HCT116 (cell line): ENCODE measurements at regions not wholly inside any gene's neighbourhood (a gene's known extent, or its start where the extent isn't known, plus 50 kb on each side); places are given as distances from the start of the nearest gene placed in this dataset.

Experiments
- ATAC-seq: fragments of 200-7000 bp; cut with Tn5 transposase; 2 replicates; pipeline ENCODE4 v1.9.1; 2020; ENCODE audit warnings: mild to moderate bottlenecking, moderate library complexity
- BruUV-seq: library from RNA; stranded (reverse); fragments of 400-500 nt; replicated peaks from 2 replicates; lab custom pipeline; 2021; lab: Mats Ljungman, UMichigan
- CTCF ChIA-PET: fragments of 300-600 bp; sonication (Branson Sonifier 250); formaldehyde crosslinking; loops from one replicate; lab custom pipeline; 2021; ENCODE audit warnings: antibody characterized with exemption; lab: Charles Lee
- POLR2A ChIA-PET: fragments of 300-600, 350-600 bp; sonication (Branson Sonifier 250); formaldehyde crosslinking; loops from one replicate; lab custom pipeline; 2021; ENCODE audit warnings: antibody characterized with exemption; lab: Charles Lee
- RAD21 ChIA-PET, 2 experiments: fragments of 300-600 bp; sonication (Branson Sonifier 250); formaldehyde crosslinking; loops; one replicate each; lab custom pipeline; 2023; ENCODE audit warnings: low total read pairs in 2 of 2; ENCODE audit not compliant: uncharacterized antibody in 2 of 2, unreplicated experiment in 2 of 2, low non-redundant PET in 1 of 2; lab: Charles Lee
- DNase-seq: peaks from one replicate; pipeline ENCODE4 v3.0.0-alpha.2; 2010; ENCODE audit warnings: low read depth, low spot score
- H2AFZ ChIP-seq: fragments of 200-600 bp; shearing (Covaris generic), sonication (generic); 2 replicates; pipeline ENCODE4 v1.6.1; 2017; ENCODE audit warnings: low read depth, mixed run types, mixed read lengths, antibody characterized with exemption, low read length; ENCODE audit not compliant: poor library complexity, severe bottlenecking
- H3K27ac ChIP-seq: 2 replicates; pipeline ENCODE4 v1.5.1; 2012; ENCODE audit warnings: low read depth, low read length
- H3K27me3 ChIP-seq: fragments of 200-600 bp; sonication (generic); 2 replicates; pipeline ENCODE4 v1.6.1; 2016; ENCODE audit warnings: mixed run types, low read length, mixed read lengths; ENCODE audit not compliant: insufficient read depth
- H3K36me3 ChIP-seq, 2 experiments: fragments of 200-500 bp in 1 of 2; fragments of 200-600 bp in 1 of 2; sonication (Bioruptor generic) in 1 of 2; sonication (generic) in 1 of 2; 2 replicates each; pipeline versions ENCODE4 v1.5.1 to v1.6.1; 2014 to 2016; ENCODE audit warnings: low read length in 2 of 2, inconsistent platforms in 1 of 2, mixed read lengths in 1 of 2, mixed run types in 1 of 2; ENCODE audit not compliant: insufficient read depth in 2 of 2, control insufficient read depth in 1 of 2
- H3K4me1 ChIP-seq, 2 experiments: fragments of 200-600 bp in 1 of 2; sonication (generic) in 1 of 2; 2 replicates each; pipeline versions ENCODE4 v1.5.1 to v1.6.1; 2012 to 2017; ENCODE audit warnings: low read length in 2 of 2, inconsistent platforms in 1 of 2, mild to moderate bottlenecking in 1 of 2, mixed read lengths in 1 of 2, mixed run types in 1 of 2, moderate library complexity in 1 of 2; ENCODE audit not compliant: insufficient read depth in 2 of 2, control insufficient read depth in 1 of 2
- H3K4me2 ChIP-seq: fragments of 200-600 bp; sonication (generic); 2 replicates; pipeline ENCODE4 v1.6.1; 2017; ENCODE audit warnings: mixed run types, low read length, mixed read lengths
- H3K4me3 ChIP-seq, 2 experiments: fragments of 200-600 bp in 1 of 2; sonication (generic) in 1 of 2; replicated peaks in 1 of 2; 2 replicates each; pipeline ENCODE4 v1.5.1; 2011 to 2016; ENCODE audit warnings: low read length in 2 of 2, control low read depth in 1 of 2, low read depth in 1 of 2, mild to moderate bottlenecking in 1 of 2, mixed read lengths in 1 of 2, mixed run types in 1 of 2
- H3K79me2 ChIP-seq: fragments of 200-600 bp; sonication (generic); 2 replicates; pipeline ENCODE4 v1.6.1; 2017; ENCODE audit warnings: mild to moderate bottlenecking, mixed run types, low read length, moderate library complexity, mixed read lengths; ENCODE audit not compliant: insufficient read depth
- H3K9ac ChIP-seq: fragments of 200-600 bp; sonication (generic); 2 replicates; pipeline ENCODE4 v1.6.1; 2016; ENCODE audit warnings: low read length, mixed read lengths
- H3K9me2 ChIP-seq: fragments of 200-600 bp; sonication (generic), shearing (Covaris generic); 2 replicates; pipeline ENCODE4 v1.6.1; 2017; ENCODE audit warnings: mixed run types, mild to moderate bottlenecking, moderate library complexity; ENCODE audit not compliant: insufficient read depth
- H3K9me3 ChIP-seq, 2 experiments: fragments of 200-500 bp in 1 of 2; fragments of 200-600 bp in 1 of 2; sonication (Bioruptor generic) in 1 of 2; sonication (generic) in 1 of 2; 2 replicates each; pipeline ENCODE4 v1.6.1; 2014 to 2017; ENCODE audit warnings: low read length in 2 of 2, mixed read lengths in 2 of 2, inconsistent platforms in 1 of 2, low read depth in 1 of 2, mild to moderate bottlenecking in 1 of 2, mixed run types in 1 of 2, moderate library complexity in 1 of 2; ENCODE audit not compliant: control insufficient read depth in 1 of 2, insufficient read depth in 1 of 2
- H4K20me1 ChIP-seq: fragments of 200-600 bp; sonication (generic), shearing (Covaris generic); 2 replicates; pipeline ENCODE4 v1.6.1; 2017; ENCODE audit warnings: mixed run types, mild to moderate bottlenecking, moderate library complexity; ENCODE audit not compliant: insufficient read depth
- CBX3 ChIP-seq: IDR thresholded peaks from 2 replicates; pipeline ENCODE4 v1.6.1; 2012; ENCODE audit warnings: low read depth
- CEBPB ChIP-seq: IDR thresholded peaks from 2 replicates; pipeline ENCODE4 v1.6.1; 2012; ENCODE audit warnings: low read depth
- EGR1 ChIP-seq: IDR thresholded peaks from 2 replicates; pipeline ENCODE4 v1.6.1; 2012; ENCODE audit warnings: low read depth
- ELF1 ChIP-seq: IDR thresholded peaks from 2 replicates; pipeline ENCODE4 v1.6.1; 2012; ENCODE audit warnings: low read depth, borderline replicate concordance
- EZH2phosphoT487 ChIP-seq: fragments of 200-600 bp; IDR thresholded peaks from 2 replicates; pipeline ENCODE4 v1.6.1; 2018; ENCODE audit warnings: antibody characterized with exemption, borderline replicate concordance
- JUND ChIP-seq: IDR thresholded peaks from 2 replicates; pipeline ENCODE4 v1.6.1; 2012
- POLR2A ChIP-seq: IDR thresholded peaks from 2 replicates; pipeline ENCODE4 v1.7.0; 2011; ENCODE audit warnings: borderline replicate concordance; ENCODE audit not compliant: insufficient read depth, insufficient read length; ENCODE audit errors: extremely low read depth
- RAD21 ChIP-seq: IDR thresholded peaks from 2 replicates; pipeline ENCODE4 v1.6.1; 2012; ENCODE audit warnings: low read depth, mild to moderate bottlenecking
- SIN3A ChIP-seq: IDR thresholded peaks from 2 replicates; pipeline ENCODE4 v1.6.1; 2012; ENCODE audit warnings: low read depth
- SP1 ChIP-seq: IDR thresholded peaks from 2 replicates; pipeline ENCODE4 v1.6.1; 2012; ENCODE audit warnings: low read depth
- SRF ChIP-seq: IDR thresholded peaks from 2 replicates; pipeline ENCODE4 v1.6.1; 2012; ENCODE audit warnings: low read depth
- TCF7L2 ChIP-seq: IDR thresholded peaks from 2 replicates; pipeline ENCODE4 v1.7.0; 2011; ENCODE audit warnings: borderline replicate concordance, inconsistent platforms; ENCODE audit not compliant: insufficient read depth, insufficient read length; ENCODE audit errors: extremely low read depth
- YY1 ChIP-seq: IDR thresholded peaks from 2 replicates; pipeline ENCODE4 v1.6.1; 2011; ENCODE audit warnings: low read length, low read depth, moderate library complexity, mild to moderate bottlenecking; ENCODE audit not compliant: insufficient replicate concordance; ENCODE audit errors: extremely low read depth
- ZFX ChIP-seq: fragments of 450-650 bp; IDR thresholded peaks from 2 replicates; pipeline ENCODE4 v1.6.1; 2017
- ZNF274 ChIP-seq: fragments of 200-500 bp; sonication (Bioruptor generic); IDR thresholded peaks from 2 replicates; pipeline ENCODE4 v1.6.1; 2014; ENCODE audit warnings: mild to moderate bottlenecking, low read depth, low read length, inconsistent platforms
- intact Hi-C: fragments of 100-400 bp; cut with micrococcal nuclease; formaldehyde crosslinking; loops from 2 replicates; pipeline ENCODE4 v1.10.0; 2022
- TF ChIP-seq, protein P1 (sequence below): IDR thresholded peaks from 2 replicates; pipeline ENCODE4 v1.6.1; 2011; ENCODE audit warnings: mild to moderate bottlenecking, low read length, moderate library complexity; ENCODE audit not compliant: insufficient replicate concordance; ENCODE audit errors: extremely low read depth
- TF ChIP-seq, protein P2 (sequence below): IDR thresholded peaks from 2 replicates; pipeline ENCODE4 v1.6.1; 2012
- TF ChIP-seq, protein P3 (sequence below): IDR thresholded peaks from 2 replicates; pipeline ENCODE4 v1.6.1; 2012
- TF ChIP-seq, protein P4 (sequence below): IDR thresholded peaks from 2 replicates; pipeline ENCODE4 v1.6.1; 2012; ENCODE audit warnings: low read depth

DNA sequence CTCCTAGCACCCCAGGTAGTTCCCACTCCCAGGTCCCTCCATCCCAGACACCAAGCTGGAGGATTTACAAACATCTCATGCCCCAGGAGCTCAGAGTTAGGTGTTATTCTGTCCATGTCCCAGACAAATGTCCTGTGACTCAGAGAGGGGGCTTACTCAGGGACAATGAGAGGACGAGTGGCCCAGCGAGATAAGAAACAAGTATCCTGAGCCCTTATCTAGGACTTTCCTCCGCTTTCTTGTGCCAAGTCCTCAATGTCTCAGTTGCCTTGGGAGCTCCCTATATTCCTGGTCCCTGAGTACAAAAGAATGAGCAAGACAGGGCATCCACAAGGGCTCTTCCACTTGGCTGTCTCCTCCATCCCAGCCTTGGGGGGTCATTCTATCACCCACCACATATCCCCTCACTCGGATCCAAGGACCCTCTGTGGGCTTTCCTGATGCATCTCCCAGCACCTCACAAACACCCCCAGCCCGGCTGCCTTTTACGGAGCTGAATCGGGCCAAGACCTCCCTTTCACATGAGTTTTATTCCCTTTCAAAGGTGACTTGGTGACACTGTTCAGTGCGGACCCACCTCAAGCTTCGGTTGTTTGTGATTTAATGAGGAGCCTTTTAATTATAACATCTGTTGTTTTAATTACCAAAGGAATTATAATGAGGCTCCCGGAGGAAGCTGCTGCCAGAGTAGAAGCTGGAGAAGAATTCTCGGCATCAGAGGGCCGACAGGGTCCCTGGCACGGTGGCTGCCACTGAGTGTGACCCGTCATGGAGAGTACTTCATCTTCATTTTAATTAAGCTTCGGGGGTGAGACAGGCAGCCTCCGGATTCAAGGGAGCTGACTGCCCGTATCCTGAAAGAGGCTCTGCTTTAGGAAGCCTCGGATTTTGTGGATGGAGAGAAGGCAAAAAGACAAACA lies 121.5 kb downstream of the WSCD1 start (continued):
- TF ChIP-seq TCF7L2 (no peak), ELF1 (no peak), SIN3A (no peak), ZFX (no peak), YY1 (no peak)
- TF ChIP-seq, protein P1, sequence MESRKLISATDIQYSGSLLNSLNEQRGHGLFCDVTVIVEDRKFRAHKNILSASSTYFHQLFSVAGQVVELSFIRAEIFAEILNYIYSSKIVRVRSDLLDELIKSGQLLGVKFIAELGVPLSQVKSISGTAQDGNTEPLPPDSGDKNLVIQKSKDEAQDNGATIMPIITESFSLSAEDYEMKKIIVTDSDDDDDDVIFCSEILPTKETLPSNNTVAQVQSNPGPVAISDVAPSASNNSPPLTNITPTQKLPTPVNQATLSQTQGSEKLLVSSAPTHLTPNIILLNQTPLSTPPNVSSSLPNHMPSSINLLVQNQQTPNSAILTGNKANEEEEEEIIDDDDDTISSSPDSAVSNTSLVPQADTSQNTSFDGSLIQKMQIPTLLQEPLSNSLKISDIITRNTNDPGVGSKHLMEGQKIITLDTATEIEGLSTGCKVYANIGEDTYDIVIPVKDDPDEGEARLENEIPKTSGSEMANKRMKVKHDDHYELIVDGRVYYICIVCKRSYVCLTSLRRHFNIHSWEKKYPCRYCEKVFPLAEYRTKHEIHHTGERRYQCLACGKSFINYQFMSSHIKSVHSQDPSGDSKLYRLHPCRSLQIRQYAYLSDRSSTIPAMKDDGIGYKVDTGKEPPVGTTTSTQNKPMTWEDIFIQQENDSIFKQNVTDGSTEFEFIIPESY, result no peak
- TF ChIP-seq, protein P2, sequence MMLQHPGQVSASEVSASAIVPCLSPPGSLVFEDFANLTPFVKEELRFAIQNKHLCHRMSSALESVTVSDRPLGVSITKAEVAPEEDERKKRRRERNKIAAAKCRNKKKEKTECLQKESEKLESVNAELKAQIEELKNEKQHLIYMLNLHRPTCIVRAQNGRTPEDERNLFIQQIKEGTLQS, result no peak
- TF ChIP-seq, all 23 proteins: peak for 0

DNA sequence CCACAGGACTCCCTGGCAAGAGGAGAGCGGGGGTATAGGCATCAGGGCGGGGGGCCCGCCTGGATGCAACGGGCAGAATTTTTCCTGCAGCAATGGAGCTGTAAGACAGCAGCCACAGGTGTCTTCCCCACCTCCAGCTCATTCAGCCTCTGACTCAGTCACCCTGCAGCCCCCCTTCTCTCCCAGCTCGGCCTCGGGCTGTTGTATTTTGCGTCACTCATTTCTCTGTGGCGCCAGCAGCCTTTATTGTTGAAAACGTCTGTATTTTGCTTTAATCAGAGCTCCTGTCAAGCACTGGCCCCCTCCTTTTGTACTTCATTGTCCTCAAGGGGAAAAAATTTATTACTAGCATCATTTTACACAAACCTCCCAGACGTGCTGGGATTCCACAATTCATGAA lies 117.7 kb downstream of the WSCD1 start:
- H3K27me3 ChIP-seq, result peaks cover 51% of the 10 kb centered on the region
- ChIA-PET POLR2A (no interaction called here), RAD21 (no interaction called here), CTCF (no interaction called here)
- DNase-seq (no peak), ATAC-seq (no peak)
- no peaks in the 10 kb centered on the region for H3K4me1 ChIP-seq
- no peak overlapping the region for H3K27ac ChIP-seq
- no peaks in the 10 kb centered on the region for H4K20me1 ChIP-seq
- H2AFZ ChIP-seq, result no peak overlapping the region
- no peaks in the 10 kb centered on the region for H3K9me3 ChIP-seq
- no peak overlapping the region for H3K4me3 ChIP-seq
- H3K9me2 ChIP-seq, result no peaks in the 10 kb centered on the region
- no peak overlapping the region for H3K4me2 ChIP-seq
- no peak overlapping the region for H3K9ac ChIP-seq
- intact Hi-C loops, result no loop called here
- BruUV-seq, result no TSS peak
- no peaks in the 10 kb centered on the region for H3K79me2 ChIP-seq
- no peaks in the 10 kb centered on the region for H3K36me3 ChIP-seq
- TF ChIP-seq JUND (no peak), EZH2phosphoT487 (no peak), SP1 (no peak), SIN3A (no peak), SRF (no peak), EGR1 (no peak), ELF1 (no peak), CBX3 (no peak), TCF7L2 (no peak), RAD21 (no peak), ZNF274 (no peak), POLR2A (no peak), CEBPB (no peak)
- TF ChIP-seq, protein P3, sequence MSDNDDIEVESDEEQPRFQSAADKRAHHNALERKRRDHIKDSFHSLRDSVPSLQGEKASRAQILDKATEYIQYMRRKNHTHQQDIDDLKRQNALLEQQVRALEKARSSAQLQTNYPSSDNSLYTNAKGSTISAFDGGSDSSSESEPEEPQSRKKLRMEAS, result no peak
- TF ChIP-seq, protein P2, result no peak
- TF ChIP-seq, protein P4, sequence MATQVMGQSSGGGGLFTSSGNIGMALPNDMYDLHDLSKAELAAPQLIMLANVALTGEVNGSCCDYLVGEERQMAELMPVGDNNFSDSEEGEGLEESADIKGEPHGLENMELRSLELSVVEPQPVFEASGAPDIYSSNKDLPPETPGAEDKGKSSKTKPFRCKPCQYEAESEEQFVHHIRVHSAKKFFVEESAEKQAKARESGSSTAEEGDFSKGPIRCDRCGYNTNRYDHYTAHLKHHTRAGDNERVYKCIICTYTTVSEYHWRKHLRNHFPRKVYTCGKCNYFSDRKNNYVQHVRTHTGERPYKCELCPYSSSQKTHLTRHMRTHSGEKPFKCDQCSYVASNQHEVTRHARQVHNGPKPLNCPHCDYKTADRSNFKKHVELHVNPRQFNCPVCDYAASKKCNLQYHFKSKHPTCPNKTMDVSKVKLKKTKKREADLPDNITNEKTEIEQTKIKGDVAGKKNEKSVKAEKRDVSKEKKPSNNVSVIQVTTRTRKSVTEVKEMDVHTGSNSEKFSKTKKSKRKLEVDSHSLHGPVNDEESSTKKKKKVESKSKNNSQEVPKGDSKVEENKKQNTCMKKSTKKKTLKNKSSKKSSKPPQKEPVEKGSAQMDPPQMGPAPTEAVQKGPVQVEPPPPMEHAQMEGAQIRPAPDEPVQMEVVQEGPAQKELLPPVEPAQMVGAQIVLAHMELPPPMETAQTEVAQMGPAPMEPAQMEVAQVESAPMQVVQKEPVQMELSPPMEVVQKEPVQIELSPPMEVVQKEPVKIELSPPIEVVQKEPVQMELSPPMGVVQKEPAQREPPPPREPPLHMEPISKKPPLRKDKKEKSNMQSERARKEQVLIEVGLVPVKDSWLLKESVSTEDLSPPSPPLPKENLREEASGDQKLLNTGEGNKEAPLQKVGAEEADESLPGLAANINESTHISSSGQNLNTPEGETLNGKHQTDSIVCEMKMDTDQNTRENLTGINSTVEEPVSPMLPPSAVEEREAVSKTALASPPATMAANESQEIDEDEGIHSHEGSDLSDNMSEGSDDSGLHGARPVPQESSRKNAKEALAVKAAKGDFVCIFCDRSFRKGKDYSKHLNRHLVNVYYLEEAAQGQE, result no peak
